GM03348 (cell line): ENCODE measurements at regions not wholly inside any gene's neighbourhood (a gene's known extent, or its start where the extent isn't known, plus 50 kb on each side); places are given as distances from the start of the nearest gene placed in this dataset.
"Not testable (repeated sequence)": the region's sequence is repeated elsewhere in the genome, so short reads cannot be mapped to it uniquely, and the experiment has no call there.

Experiments used
- DNase-seq: peaks from one replicate; pipeline ENCODE4 v3.0.0; 2012; ENCODE audit warnings: low spot score

GRCh38 chr22:49697047-49697446, 130.6 kb downstream of the BRD1 start:
- DNase-seq = no peak

DNA sequence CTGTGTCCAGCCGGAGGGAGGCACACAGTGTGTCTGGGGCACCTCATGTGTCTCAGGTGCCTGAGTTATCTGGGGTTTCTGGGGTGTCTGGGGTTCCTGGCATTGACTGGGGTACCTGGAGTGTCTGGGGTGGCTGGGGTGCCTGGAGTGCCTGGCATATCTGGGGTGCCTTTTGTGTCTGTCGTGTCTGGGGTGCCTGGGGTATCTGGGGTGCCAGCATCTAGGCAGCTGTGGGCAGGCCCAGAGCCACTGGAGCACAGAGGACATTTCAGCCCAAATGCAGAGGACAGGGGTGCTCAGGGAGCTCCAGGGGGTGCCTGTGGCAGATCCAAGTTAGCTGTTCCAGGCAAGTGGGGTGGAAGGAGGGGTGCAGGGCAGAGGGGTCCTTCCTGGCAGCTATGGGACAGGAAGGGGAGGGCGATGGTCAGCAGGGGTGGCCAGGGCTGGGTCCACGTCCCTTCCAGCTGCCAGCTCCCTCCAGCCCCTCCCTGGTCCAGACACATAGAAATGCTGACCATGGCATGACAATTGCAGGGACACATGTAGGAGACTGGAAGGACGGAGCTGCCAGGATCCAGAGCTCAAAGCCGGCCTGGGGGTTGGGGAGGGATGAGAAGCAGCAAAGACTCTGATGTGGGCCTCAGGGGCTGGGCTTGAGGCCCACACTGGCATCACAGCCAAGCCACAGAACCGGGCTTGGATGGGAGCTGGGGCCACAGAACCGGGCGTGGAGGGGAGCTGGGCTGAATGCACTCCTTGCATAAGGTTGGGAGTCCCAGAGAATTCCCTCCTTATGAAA, 133.0 kb downstream of the BRD1 start:
- no peak for DNase-seq

DNA sequence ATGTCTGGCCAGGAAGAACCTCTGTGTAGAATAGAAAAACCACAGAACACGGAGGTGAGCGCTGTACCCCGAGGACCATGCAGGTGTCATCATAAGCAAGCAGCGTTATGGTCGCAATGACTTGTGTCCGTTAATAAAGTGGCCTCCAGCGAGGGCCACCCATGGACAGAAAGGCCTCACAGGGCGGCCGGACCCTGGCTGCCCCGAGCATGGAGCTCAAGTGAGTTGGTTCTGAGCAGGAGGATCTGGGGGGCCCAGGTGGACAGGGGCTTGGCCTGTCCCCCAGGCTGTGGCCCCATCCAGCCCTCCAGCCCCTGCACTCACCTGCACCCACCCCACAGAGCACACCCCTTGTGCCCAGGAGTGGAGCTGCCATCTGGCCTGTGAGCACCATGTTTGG, 133.8 kb downstream of the BRD1 start:
- no peak for DNase-seq

DNA sequence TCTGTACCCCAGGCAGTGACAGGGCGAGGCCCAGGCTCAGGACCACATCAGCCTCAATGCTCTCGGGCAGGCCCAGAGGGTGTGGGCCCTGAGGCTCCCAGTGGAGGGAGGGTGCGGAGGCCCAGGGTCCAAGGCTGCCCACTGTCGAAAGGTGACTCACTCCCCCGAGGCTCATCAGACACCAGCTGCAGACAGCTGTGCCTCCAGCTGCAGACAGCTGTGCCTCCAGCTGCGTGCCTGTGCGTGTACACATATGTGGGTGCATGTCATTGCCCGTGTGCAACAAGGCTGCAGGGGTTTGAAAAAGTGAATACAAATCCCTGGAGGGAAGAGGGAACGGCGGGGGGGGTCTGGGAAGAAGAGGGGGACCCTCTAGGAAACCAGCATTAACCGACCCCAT, 134.3 kb downstream of the BRD1 start:
- DNase-seq = no peak

DNA sequence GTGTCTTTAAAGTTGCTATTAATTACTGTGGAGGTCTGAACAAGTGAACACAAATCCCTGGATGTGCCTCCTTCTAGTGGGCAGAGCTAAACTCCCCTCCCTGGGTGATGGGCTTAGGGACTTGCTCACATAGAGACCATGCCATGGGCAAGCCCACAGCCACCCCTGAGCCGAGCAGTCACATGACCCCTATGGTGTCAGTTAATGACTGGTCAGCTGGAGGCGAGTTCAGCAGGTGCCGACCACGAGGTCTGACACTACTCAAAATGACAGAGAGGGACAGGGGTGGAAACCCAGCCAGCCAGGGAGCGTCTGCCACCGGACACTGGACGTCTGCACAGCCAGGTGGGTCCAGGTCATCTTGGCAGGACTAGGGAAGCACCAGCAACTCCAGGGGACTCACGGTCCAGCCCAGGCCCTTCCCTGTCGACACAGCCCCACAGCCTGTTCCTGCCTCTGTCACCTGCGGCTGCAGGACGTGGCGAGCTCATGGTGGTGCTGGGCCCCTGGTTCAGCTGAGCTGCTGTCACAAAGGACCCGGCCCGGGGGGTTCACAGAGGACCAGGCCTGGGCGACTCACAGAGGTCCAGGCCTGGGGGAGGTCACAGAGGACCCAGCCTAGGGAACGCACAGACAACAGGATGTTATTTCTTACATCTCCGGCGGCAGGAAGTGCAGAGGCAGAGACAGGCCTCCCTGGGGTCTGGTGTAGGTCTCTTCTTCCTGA, 135.0 kb downstream of the BRD1 start:
- no peak for DNase-seq

GRCh38 chr22:49691256-49691655, 136.4 kb downstream of the BRD1 start:
- DNase-seq = no peak

DNA sequence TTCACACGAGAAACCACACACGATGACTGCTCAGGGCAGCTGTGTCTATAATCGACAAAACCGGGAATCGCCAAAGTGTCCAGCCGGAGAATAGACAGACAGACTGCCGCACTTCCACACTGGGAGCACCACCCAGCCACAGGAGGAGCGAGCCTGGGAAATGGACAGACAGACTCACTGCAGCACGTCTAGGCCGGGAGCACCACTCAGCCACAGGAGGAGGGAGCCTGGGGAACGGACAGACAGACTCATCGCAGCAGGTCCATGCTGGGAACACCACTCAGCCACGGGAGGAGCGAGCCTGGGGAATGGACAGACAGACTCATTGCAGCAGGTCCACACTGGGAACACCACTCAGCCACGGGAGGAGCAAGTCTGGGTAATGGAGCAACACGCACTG, 137.2 kb downstream of the BRD1 start:
- no peak for DNase-seq

- no peak for DNase-seq
Observed at GRCh38 chr22:49689858-49690257, 137.8 kb downstream of the BRD1 start.

GRCh38 chr22:49689255-49689770, 138.4 kb downstream of the BRD1 start:
- no peak for DNase-seq

DNA sequence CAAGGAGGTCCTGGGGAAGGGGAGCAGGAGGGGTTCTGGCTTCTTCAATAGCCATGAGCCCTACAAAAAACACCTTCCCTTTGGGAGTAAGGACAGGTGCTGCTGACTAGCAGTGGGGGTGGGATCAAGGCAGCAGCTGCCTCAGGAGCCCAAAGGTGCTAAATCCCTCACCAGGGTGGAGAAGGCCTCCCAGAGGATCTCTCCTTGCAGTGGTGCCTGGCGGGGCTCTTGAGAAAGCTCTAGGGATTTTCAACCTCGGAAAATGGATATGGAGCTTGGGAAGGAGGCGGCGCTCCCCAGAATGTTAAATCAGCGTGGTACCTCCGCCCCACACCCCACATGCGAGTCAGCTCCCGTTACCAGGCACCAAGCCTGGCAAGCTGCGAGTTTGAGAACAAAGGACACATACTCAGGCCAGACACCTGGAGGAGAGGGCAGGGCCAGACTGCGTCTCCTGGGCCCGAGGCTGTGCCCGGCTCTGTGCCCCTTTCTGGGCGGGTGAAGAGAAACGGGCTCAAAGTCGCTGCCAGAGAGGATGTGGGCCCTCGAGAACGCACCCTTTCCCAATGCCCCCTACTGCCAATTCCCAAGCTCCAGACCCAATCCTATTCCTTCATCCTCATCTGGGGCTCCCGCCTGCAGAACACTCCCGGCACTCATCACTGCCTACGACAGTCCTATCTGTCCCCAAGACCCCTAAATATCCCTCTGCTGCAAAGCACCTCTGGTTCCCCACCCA, 139.0 kb downstream of the BRD1 start:
- no peak for DNase-seq

DNA sequence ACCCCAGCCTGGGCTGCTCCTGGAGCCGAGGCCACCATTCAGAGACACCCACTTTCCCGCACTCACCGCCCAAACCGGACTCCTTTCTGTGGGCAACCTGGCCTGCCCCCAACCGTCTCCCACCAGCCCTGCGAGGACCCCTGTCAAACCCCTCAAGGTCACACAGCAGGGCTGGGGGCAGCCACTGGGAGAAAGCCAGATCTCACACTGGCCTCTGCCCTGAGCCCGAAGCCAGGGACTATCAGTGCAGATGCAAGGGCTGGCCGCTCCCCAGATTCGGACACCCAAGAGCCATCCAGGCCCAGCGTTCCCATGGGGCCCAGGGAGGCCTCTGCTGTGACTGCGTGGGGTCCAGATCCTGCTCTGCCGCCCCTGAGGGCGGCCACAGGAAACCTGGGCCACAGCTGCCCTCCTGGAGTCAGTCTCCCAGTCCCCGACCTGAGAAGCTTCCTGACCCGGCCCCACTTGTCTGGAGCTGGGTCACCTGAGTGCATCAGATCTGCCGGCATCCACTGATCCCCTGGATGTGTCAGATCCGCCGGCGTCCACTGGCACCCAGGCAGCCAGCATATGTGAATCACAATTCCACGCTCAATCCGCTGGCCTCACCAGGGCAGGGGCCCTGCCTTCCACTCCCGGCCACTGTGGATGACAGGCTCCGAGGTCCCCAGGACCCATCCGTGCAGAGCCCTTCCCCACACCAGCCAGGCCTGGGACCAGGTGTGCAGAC, 139.7 kb downstream of the BRD1 start:
- DNase-seq = no peak

DNA sequence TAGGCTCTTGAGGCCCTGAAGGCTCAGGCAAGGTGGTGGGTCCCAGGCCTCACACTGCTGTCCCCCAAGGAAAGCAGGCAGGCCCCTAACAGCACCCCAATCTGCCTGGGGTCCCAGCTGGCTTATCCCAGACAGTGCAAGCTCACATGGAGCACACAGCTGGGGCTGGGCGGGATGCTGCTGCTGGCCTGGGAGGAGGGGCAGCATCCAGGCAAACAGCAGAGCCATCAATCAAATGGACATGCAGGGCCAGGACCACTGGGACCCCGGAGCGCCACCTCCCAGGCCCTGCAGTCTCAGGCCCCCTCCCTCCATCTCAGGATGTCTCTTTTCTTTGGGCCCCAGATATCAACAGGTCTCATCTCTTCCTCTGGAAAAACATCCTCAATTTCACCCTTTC, 140.3 kb downstream of the BRD1 start:
- DNase-seq = no peak

DNA sequence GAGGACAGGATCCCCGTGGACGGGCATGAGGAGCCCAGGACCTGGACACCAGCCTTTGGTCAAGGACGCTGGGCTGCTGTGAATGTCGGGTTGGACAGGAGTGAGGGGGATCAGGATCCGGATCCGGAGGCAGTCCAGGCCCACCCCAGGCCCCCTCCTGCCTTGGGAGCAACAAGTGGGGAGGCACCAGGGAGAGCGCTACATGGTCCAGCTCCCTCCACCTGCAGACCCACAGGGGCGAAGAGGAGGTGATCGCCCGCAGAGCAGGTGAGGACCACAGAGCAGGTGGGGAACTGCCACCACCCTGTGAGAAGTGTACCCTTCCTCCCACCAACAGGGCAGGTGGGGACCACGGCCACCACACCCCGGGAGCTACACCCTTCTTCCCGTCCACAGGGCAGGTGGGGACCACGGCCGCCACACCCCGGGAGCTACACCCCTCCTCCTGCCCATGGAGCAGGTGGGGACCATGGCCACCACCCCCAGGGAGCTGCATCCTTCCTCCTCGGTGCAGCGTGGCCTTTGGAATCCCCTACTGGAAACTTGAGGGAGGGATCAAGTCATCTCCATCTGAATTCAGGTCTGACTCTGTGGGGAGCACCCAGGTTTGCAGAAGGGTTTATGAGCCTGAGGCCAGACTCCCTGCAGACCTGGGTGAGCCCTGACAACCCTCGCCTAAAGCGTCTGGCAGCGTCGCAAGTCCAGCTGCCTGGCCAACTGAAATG, 141.0 kb downstream of the BRD1 start:
- no peak for DNase-seq

DNA sequence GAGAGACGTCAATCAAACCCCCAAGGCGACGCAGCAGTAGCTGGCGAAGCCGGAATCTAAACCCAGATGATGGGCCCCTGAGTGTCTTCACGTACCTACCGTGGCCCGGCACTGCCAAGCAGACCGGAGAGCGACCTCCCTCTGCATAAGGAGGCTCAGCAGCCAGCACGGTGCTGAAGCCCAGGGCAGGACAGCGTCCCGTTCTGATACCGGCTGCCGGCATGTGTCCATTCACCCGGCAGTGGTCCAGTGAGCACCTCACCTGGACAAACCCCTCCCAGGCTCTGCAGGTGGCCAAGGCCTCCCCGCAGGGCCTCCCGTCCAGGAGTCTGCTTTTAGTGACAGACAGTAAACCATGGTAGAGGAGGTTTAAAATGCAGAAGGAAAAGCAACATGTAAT, 142.0 kb downstream of the BRD1 start:
- DNase-seq = no peak

DNA sequence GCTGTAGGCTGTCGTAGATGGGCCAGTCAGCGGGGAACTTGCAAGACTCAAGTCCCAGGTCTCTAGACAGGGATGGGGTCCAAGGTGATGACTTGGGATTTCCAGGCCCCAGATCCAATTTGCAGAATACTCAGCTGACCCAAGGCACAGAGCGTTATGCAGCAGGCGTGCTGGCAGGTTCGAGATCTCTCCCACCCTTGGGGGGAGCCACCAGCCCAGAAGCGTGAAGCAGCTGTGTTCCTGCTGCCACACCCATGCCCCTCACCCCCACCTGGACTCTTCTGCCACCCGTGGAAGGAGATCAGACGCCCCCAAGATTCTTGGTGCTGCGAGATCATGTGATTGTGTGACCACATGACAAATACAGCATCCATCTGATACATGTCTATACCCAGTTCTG, 142.6 kb downstream of the BRD1 start:
- no peak for DNase-seq

GRCh38 chr22:49683032-49683431, 144.6 kb downstream of the BRD1 start:
- no peak for DNase-seq

DNA sequence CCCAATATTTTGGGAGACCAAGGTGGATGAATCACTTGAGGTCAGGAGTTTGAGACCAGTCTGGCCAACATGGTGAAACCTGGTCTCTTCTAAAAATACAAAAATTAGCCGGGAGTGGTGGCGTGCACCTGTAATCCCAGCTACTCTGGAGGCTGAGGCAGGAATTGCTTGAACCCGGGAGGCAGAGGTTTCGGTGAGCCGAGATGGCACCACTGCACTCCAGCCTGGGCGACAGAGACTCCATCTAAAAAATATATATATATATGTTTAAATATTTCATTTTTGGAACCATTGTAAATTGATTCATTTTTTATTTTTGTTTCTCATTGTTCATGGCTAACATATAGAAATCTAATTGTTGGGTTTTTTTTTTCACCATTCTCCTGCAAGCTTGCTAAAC, 146.9 kb downstream of the BRD1 start:
- DNase-seq = not testable (repeated sequence)

GRCh38 chr22:49678842-49679170, 148.9 kb downstream of the BRD1 start:
- DNase-seq = no peak

DNA sequence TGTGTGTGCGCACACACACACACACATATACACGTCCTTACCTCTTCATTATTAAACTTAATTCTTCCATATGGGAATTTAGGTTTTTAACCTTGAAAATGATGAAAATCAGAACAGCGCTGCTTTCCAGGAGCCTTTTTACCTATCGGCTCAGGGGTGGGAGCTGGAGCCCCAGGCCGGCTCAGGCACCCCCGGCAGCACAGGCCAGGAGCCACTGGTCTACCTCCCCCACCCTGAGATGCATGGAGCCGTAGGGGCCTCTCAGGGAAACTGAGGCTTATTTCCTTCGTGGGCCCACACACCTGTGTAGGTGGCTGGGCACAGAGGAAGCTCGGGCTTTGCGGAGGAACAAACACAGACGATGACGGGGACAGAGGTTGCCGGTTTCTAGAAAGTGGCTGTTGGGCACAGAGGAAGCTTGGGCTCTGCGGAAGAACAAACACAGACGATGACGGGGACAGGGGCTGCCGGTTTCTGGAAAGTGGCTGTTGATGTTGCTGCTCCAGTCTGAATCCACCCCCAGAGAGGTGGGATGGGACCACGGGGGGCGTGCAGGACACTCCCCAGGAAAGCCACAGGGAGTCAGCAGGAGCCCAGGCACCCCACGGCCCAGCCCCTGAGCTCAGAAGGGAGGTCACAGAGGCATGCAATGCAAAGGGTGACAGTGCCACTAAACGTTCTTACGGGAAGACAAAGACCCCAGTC, 149.4 kb downstream of the BRD1 start:
- DNase-seq = no peak

DNA sequence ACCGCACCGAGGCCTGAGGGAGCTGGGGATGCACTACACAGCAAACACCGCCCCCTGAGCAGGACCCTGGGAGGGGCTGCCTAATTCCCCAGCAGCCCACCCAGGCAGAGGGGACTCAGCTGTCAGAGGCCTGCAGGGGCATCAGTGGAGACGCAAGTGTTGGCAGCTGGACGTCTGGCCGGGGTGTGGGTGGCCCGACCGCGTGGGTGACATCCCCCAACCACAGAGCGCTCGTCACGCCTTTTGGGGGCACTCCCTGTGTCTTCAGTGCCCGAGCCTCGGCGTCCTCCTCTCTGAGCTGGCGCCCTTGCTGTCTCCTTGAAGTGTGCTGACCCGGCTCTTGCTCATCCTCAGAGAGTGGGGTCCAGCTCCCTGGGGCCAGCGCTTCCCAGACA, 150.2 kb downstream of the BRD1 start:
- DNase-seq = no peak
